H9 (cell line): ENCODE measurements at regions not wholly inside any gene's neighbourhood (a gene's known extent, or its start where the extent isn't known, plus 50 kb on each side); places are given as distances from the start of the nearest gene placed in this dataset.

Source experiments
- DNase-seq: peaks from one replicate; pipeline ENCODE4 v3.0.0-alpha.2; 2017
- H2AFZ ChIP-seq: one replicate; pipeline ENCODE4 v1.6.1; 2013; ENCODE audit warnings: mild to moderate bottlenecking, low read length, control low read depth, moderate library complexity
- H2AK5ac ChIP-seq: 2 replicates; pipeline ENCODE4 v1.6.1; 2013; ENCODE audit warnings: low read length, control low read depth, mixed read lengths; ENCODE audit not compliant: insufficient read length
- H2BK120ac ChIP-seq: one replicate; pipeline ENCODE4 v1.6.1; 2013; ENCODE audit warnings: low read depth, mild to moderate bottlenecking, low read length, control low read depth, inconsistent platforms; ENCODE audit not compliant: poor library complexity, severe bottlenecking
- H2BK12ac ChIP-seq: 2 replicates; pipeline ENCODE4 v1.6.1; 2013; ENCODE audit warnings: low read length, control low read depth, mixed read lengths, low read depth; ENCODE audit not compliant: insufficient read length
- H2BK15ac ChIP-seq: 2 replicates; pipeline ENCODE4 v1.6.1; 2013; ENCODE audit warnings: low read depth, low read length, control low read depth
- H2BK20ac ChIP-seq: one replicate; pipeline ENCODE4 v1.6.1; 2013; ENCODE audit warnings: low read depth, mild to moderate bottlenecking, low read length, control low read depth, inconsistent platforms; ENCODE audit not compliant: poor library complexity, severe bottlenecking
- H2BK5ac ChIP-seq: 2 replicates; pipeline ENCODE4 v1.6.1; 2013; ENCODE audit warnings: low read length, control low read depth, mixed read lengths; ENCODE audit not compliant: insufficient read length
- H3K14ac ChIP-seq: 2 replicates; pipeline ENCODE4 v1.6.1; 2013; ENCODE audit warnings: low read length, control low read depth; ENCODE audit not compliant: insufficient read depth
- H3K18ac ChIP-seq: 2 replicates; pipeline ENCODE4 v1.6.1; 2013; ENCODE audit warnings: low read depth, mild to moderate bottlenecking, mixed read lengths, low read length, control low read depth; ENCODE audit not compliant: insufficient read length
- H3K23ac ChIP-seq: 2 replicates; pipeline ENCODE4 v1.6.1; 2013; ENCODE audit warnings: low read length, control low read depth, mixed read lengths, low read depth; ENCODE audit not compliant: insufficient read length
- H3K23me2 ChIP-seq: 2 replicates; pipeline ENCODE4 v1.6.1; 2013; ENCODE audit warnings: low read depth, mild to moderate bottlenecking, mixed read lengths, low read length, control low read depth; ENCODE audit not compliant: insufficient read length, poor library complexity, severe bottlenecking
- H3K27ac ChIP-seq: 2 replicates; pipeline ENCODE4 v1.5.1; 2013; ENCODE audit warnings: low read length, control low read depth, mixed read lengths, low read depth; ENCODE audit not compliant: insufficient read length
- H3K27me3 ChIP-seq: 2 replicates; pipeline ENCODE4 v1.6.1; 2013; ENCODE audit warnings: low read length, control low read depth, inconsistent platforms; ENCODE audit not compliant: insufficient read depth
- H3K4ac ChIP-seq: 2 replicates; pipeline ENCODE4 v1.6.1; 2013; ENCODE audit warnings: low read depth, mild to moderate bottlenecking, control low read depth, inconsistent platforms, low read length, moderate library complexity
- H3K4me1 ChIP-seq: 2 replicates; pipeline ENCODE4 v1.6.1; 2013; ENCODE audit warnings: low read length, control low read depth, inconsistent platforms; ENCODE audit not compliant: insufficient read depth
- H3K4me2 ChIP-seq: 2 replicates; pipeline ENCODE4 v1.6.1; 2013; ENCODE audit warnings: low read length, control low read depth, mixed read lengths; ENCODE audit not compliant: insufficient read length, insufficient read depth
- H3K56ac ChIP-seq: 2 replicates; pipeline ENCODE4 v1.6.1; 2013; ENCODE audit warnings: low read depth, mild to moderate bottlenecking, mixed read lengths, low read length, control low read depth; ENCODE audit not compliant: insufficient read length
- H3K79me1 ChIP-seq: 2 replicates; pipeline ENCODE4 v1.6.1; 2013; ENCODE audit warnings: low read depth, mild to moderate bottlenecking, moderate library complexity, low read length, control low read depth, inconsistent platforms; ENCODE audit not compliant: insufficient read depth, poor library complexity, severe bottlenecking
- H3K79me2 ChIP-seq: 2 replicates; pipeline ENCODE4 v1.6.1; 2013; ENCODE audit warnings: low read length, control low read depth, inconsistent platforms; ENCODE audit not compliant: insufficient read depth
- H3K9ac ChIP-seq: 2 replicates; pipeline ENCODE4 v1.6.1; 2013; ENCODE audit warnings: low read length, control low read depth, mixed read lengths; ENCODE audit not compliant: insufficient read length; ENCODE audit errors: extremely low read depth
- H3K9me3 ChIP-seq: one replicate; pipeline ENCODE4 v1.6.1; 2013; ENCODE audit warnings: low read depth, low read length, inconsistent platforms; ENCODE audit not compliant: control insufficient read depth
- H3T11ph ChIP-seq: one replicate; pipeline ENCODE4 v1.6.1; 2013; ENCODE audit warnings: mild to moderate bottlenecking, low read length, control low read depth, inconsistent platforms
- H4K20me1 ChIP-seq: one replicate; pipeline ENCODE4 v1.6.1; 2013; ENCODE audit not compliant: control insufficient read depth, insufficient read length, insufficient read depth
- H4K5ac ChIP-seq: 2 replicates; pipeline ENCODE4 v1.6.1; 2013; ENCODE audit warnings: low read depth, mild to moderate bottlenecking, mixed read lengths, low read length, control low read depth; ENCODE audit not compliant: insufficient read length
- H4K8ac ChIP-seq: replicated peaks from 2 replicates; pipeline ENCODE4 v1.6.1; 2013; ENCODE audit warnings: low read length, control low read depth, mixed read lengths, low read depth; ENCODE audit not compliant: insufficient read length
- H4K91ac ChIP-seq: 2 replicates; pipeline ENCODE4 v1.6.1; 2013; ENCODE audit warnings: low read depth, mild to moderate bottlenecking, moderate library complexity, mixed read lengths, low read length, control low read depth; ENCODE audit not compliant: insufficient read length
- H3K27ac Mint-ChIP-seq, 3 experiments: 2 replicates in 2 of 3; 3 replicates in 1 of 3; pipeline ENCODE4 v1.8.0; 2020 to 2021; ENCODE audit warnings: mixed read lengths in 3 of 3, mild to moderate bottlenecking in 1 of 3, moderate library complexity in 1 of 3
- H3K27me3 Mint-ChIP-seq: 2 replicates; pipeline ENCODE4 v1.8.0; 2021; ENCODE audit warnings: low read depth, mild to moderate bottlenecking, moderate library complexity, mixed read lengths
- H3K36me3 Mint-ChIP-seq, 3 experiments: 2 replicates in 2 of 3; 3 replicates in 1 of 3; pipeline ENCODE4 v1.8.0; 2020 to 2021; ENCODE audit warnings: low read depth in 3 of 3, mixed read lengths in 3 of 3; ENCODE audit not compliant: insufficient read depth in 1 of 3
- H3K4me1 Mint-ChIP-seq, 2 experiments: 2 replicates each; pipeline ENCODE4 v1.8.0; 2020; ENCODE audit warnings: mixed read lengths in 2 of 2
- H3K4me3 Mint-ChIP-seq, 2 experiments: 2 replicates in 1 of 2; 3 replicates in 1 of 2; pipeline ENCODE4 v1.8.0; 2020 to 2021; ENCODE audit warnings: mild to moderate bottlenecking in 2 of 2, mixed read lengths in 2 of 2, moderate library complexity in 1 of 2
- H3K9me3 Mint-ChIP-seq, 2 experiments: 2 replicates in 1 of 2; 3 replicates in 1 of 2; pipeline ENCODE4 v1.8.0; 2020; ENCODE audit warnings: mild to moderate bottlenecking in 2 of 2, mixed read lengths in 2 of 2, moderate library complexity in 1 of 2
- CTCF ChIP-seq: fragments of 200-600 bp; sonication (generic); conservative IDR thresholded peaks from 3 replicates; pipeline ENCODE4 v1.8.0; 2021; ENCODE audit warnings: antibody characterized with exemption, mild to moderate bottlenecking
- WGBS: extraction: QIAGEN DNeasy Blood & Tissue Kit; methylation state at CpG from one replicate; pipeline ENCODE4 v1.1.7; 2013; ENCODE audit warnings: missing lambda C conversion rate, low lambda C conversion rate, mixed read lengths; ENCODE audit not compliant: insufficient read length; ENCODE audit errors: extremely low coverage; 5-methylcytosine and 5-hydroxymethylcytosine counted together

- Histone ChIP-seq H2BK120ac (no peak overlapping the region), H4K8ac (no peak overlapping the region), H3K4me1 (no peaks in the 10 kb centered on the region; the same call in 1 of the 2 replicates), H3K79me2 (no peaks in the 10 kb centered on the region), H4K5ac (no peak overlapping the region), H2AFZ (no peak overlapping the region), H2BK15ac (no peak overlapping the region), H3K27ac (no peak overlapping the region), H3K79me1 (no peaks in the 10 kb centered on the region), H2BK12ac (no peak overlapping the region), H3K9ac (no peak overlapping the region), H3K4ac (no peak overlapping the region), H3K14ac (no peak overlapping the region), H3K18ac (no peak overlapping the region), H3K23me2 (no peaks in the 10 kb centered on the region), H3K4me2 (no peak overlapping the region), H2AK5ac (no peak overlapping the region), H2BK5ac (no peak overlapping the region), H3K56ac (no peak overlapping the region), H3K9me3 (no peaks in the 10 kb centered on the region), H3T11ph (no peak overlapping the region), H2BK20ac (no peak overlapping the region), H4K91ac (no peak overlapping the region), H3K27me3 (no peaks in the 10 kb centered on the region), H3K23ac (no peak overlapping the region), H4K20me1 (no peaks in the 10 kb centered on the region)
- no peak overlapping the region for H3K4me3 Mint-ChIP-seq
- H3K27me3 Mint-ChIP-seq, result no peaks in the 10 kb centered on the region
- H3K27ac Mint-ChIP-seq, result no peak overlapping the region
- DNase-seq, result no peak
- H3K9me3 Mint-ChIP-seq, result peaks cover 3 to 5% of the 10 kb centered on the region in 2 experiments; a peak in 3 of 5 replicates
- H3K36me3 Mint-ChIP-seq, result peaks cover 0 to 10% (median 0%) of the 10 kb centered on the region in 3 experiments; a peak in 3 of 7 replicates
- no CpG with 5 or more reads among the region's 4 CpGs for WGBS
- peaks cover 11 to 19% of the 10 kb centered on the region in 2 experiments for H3K4me1 Mint-ChIP-seq
- TF ChIP-seq CTCF, result no peak
Measured at GRCh38 chr6:147722158-147722557, 213.7 kb downstream of the SAMD5 start.
